ENCODE measurements at regions not wholly inside any gene's neighbourhood (a gene's known extent, or its start where the extent isn't known, plus 50 kb on each side); places are given as distances from the start of the nearest gene placed in this dataset.

- Mint-ChIP-seq H3K36me3 (no peaks in the 10 kb centered on the region), H3K27me3 (peaks cover 4% of the 10 kb centered on the region), H3K9me3 (peaks cover 3% of the 10 kb centered on the region), H3K4me3 (no peak overlapping the region), H3K4me1 (peaks cover 3% of the 10 kb centered on the region), H3K27ac (no peak overlapping the region)
- ATAC-seq (ENCODE audit: low read depth) (no peak), DNase-seq (ENCODE audit: low spot score in 2 of 2) (no peak)
Observed at GRCh38 chr9:88801214-88801796, 190.0 kb upstream of the S1PR3 start.

- H3K4me1 Mint-ChIP-seq, result peaks cover 3% of the 10 kb centered on the region
- no peaks in the 10 kb centered on the region for H3K36me3 Mint-ChIP-seq
- no peaks in the 10 kb centered on the region for H3K9me3 Mint-ChIP-seq
- H3K27ac Mint-ChIP-seq, result no peak overlapping the region
- no peak overlapping the region for H3K4me3 Mint-ChIP-seq
- peaks cover 4% of the 10 kb centered on the region for H3K27me3 Mint-ChIP-seq
- no peak for ATAC-seq (ENCODE audit: low read depth)
- no peak for DNase-seq (ENCODE audit: low spot score in 2 of 2)
Observed at GRCh38 chr9:88802533-88802932, 188.7 kb upstream of the S1PR3 start.

GRCh38 chr9:88803546-88804253 is 187.6 kb upstream of the S1PR3 start:
- Mint-ChIP-seq H3K27me3 (peaks cover 4% of the 10 kb centered on the region), H3K4me3 (no peak overlapping the region), H3K36me3 (no peaks in the 10 kb centered on the region), H3K27ac (no peak overlapping the region), H3K4me1 (peaks cover 3% of the 10 kb centered on the region), H3K9me3 (no peaks in the 10 kb centered on the region)
- no peak for DNase-seq (ENCODE audit: low spot score in 2 of 2)
- ATAC-seq (ENCODE audit: low read depth), result no peak

- Mint-ChIP-seq H3K4me1 (peaks cover 3% of the 10 kb centered on the region), H3K36me3 (no peaks in the 10 kb centered on the region), H3K4me3 (no peak overlapping the region), H3K27ac (no peak overlapping the region), H3K27me3 (peaks cover 4% of the 10 kb centered on the region), H3K9me3 (no peaks in the 10 kb centered on the region)
- ATAC-seq (ENCODE audit: low read depth), result no peak
- DNase-seq (ENCODE audit: low spot score in 2 of 2), result no peak
Observed at GRCh38 chr9:88804254-88804596, 187.0 kb upstream of the S1PR3 start.

- no peaks in the 10 kb centered on the region for H3K9me3 Mint-ChIP-seq
- peaks cover 4% of the 10 kb centered on the region for H3K27me3 Mint-ChIP-seq
- no peak for ATAC-seq (ENCODE audit: low read depth)
- no peak overlapping the region for H3K27ac Mint-ChIP-seq
- no peak overlapping the region for H3K4me3 Mint-ChIP-seq
- H3K36me3 Mint-ChIP-seq, result no peaks in the 10 kb centered on the region
- DNase-seq (ENCODE audit: low spot score in 2 of 2), result no peak
- peaks cover 3% of the 10 kb centered on the region for H3K4me1 Mint-ChIP-seq
Observed at GRCh38 chr9:88805217-88805943, 185.9 kb upstream of the S1PR3 start.

- no peak for DNase-seq (ENCODE audit: low spot score in 2 of 2)
- H3K9me3 Mint-ChIP-seq, result no peaks in the 10 kb centered on the region
- no peak overlapping the region for H3K27ac Mint-ChIP-seq
- peaks cover 2% of the 10 kb centered on the region for H3K27me3 Mint-ChIP-seq
- H3K36me3 Mint-ChIP-seq, result no peaks in the 10 kb centered on the region
- no peak overlapping the region for H3K4me3 Mint-ChIP-seq
- peaks cover 3% of the 10 kb centered on the region for H3K4me1 Mint-ChIP-seq
- ATAC-seq (ENCODE audit: low read depth), result no peak
Observed at GRCh38 chr9:88807426-88807825, 183.8 kb upstream of the S1PR3 start.

GRCh38 chr9:88808019-88808656 is 183.1 kb upstream of the S1PR3 start:
- ATAC-seq (ENCODE audit: low read depth) (no peak), DNase-seq (ENCODE audit: low spot score in 2 of 2) (no peak)
- Mint-ChIP-seq H3K4me1 (peaks cover 3% of the 10 kb centered on the region), H3K9me3 (no peaks in the 10 kb centered on the region), H3K36me3 (no peaks in the 10 kb centered on the region), H3K4me3 (no peak overlapping the region), H3K27ac (no peak overlapping the region), H3K27me3 (peaks cover 2% of the 10 kb centered on the region)

- H3K36me3 Mint-ChIP-seq, result no peaks in the 10 kb centered on the region
- ATAC-seq (ENCODE audit: low read depth), result no peak
- no peaks in the 10 kb centered on the region for H3K9me3 Mint-ChIP-seq
- no peak for DNase-seq (ENCODE audit: low spot score in 2 of 2)
- H3K27ac Mint-ChIP-seq, result no peak overlapping the region
- no peak overlapping the region for H3K4me3 Mint-ChIP-seq
- H3K4me1 Mint-ChIP-seq, result peaks cover 1% of the 10 kb centered on the region
- peaks cover 2% of the 10 kb centered on the region for H3K27me3 Mint-ChIP-seq
Observed at GRCh38 chr9:88808761-88809354, 182.4 kb upstream of the S1PR3 start.

- Mint-ChIP-seq H3K4me3 (no peak overlapping the region), H3K36me3 (no peaks in the 10 kb centered on the region), H3K27ac (no peak overlapping the region), H3K9me3 (no peaks in the 10 kb centered on the region), H3K4me1 (no peaks in the 10 kb centered on the region), H3K27me3 (peaks cover 2% of the 10 kb centered on the region)
- DNase-seq (ENCODE audit: low spot score in 2 of 2) (no peak), ATAC-seq (ENCODE audit: low read depth) (no peak)
Observed at GRCh38 chr9:88809355-88810161, 181.7 kb upstream of the S1PR3 start.

GRCh38 chr9:88810826-88811225 is 180.4 kb upstream of the S1PR3 start:
- Mint-ChIP-seq H3K27me3 (peaks cover 4% of the 10 kb centered on the region), H3K4me1 (no peaks in the 10 kb centered on the region), H3K36me3 (no peaks in the 10 kb centered on the region), H3K4me3 (no peak overlapping the region), H3K27ac (no peak overlapping the region), H3K9me3 (no peaks in the 10 kb centered on the region)
- DNase-seq (ENCODE audit: low spot score in 2 of 2) (no peak), ATAC-seq (ENCODE audit: low read depth) (no peak)

GRCh38 chr9:88811511-88811910 is 179.8 kb upstream of the S1PR3 start:
- no peak overlapping the region for H3K4me3 Mint-ChIP-seq
- H3K9me3 Mint-ChIP-seq, result no peaks in the 10 kb centered on the region
- H3K36me3 Mint-ChIP-seq, result no peaks in the 10 kb centered on the region
- peaks cover 4% of the 10 kb centered on the region for H3K27me3 Mint-ChIP-seq
- no peak overlapping the region for H3K27ac Mint-ChIP-seq
- H3K4me1 Mint-ChIP-seq, result no peaks in the 10 kb centered on the region
- ATAC-seq (ENCODE audit: low read depth) (no peak), DNase-seq (ENCODE audit: low spot score in 2 of 2) (no peak)

GRCh38 chr9:88812938-88813637 is 178.2 kb upstream of the S1PR3 start:
- H3K4me1 Mint-ChIP-seq, result no peaks in the 10 kb centered on the region
- no peaks in the 10 kb centered on the region for H3K36me3 Mint-ChIP-seq
- no peak for DNase-seq (ENCODE audit: low spot score in 2 of 2)
- no peak overlapping the region for H3K4me3 Mint-ChIP-seq
- H3K27me3 Mint-ChIP-seq, result peaks cover 4% of the 10 kb centered on the region
- no peak for ATAC-seq (ENCODE audit: low read depth)
- no peak overlapping the region for H3K27ac Mint-ChIP-seq
- no peaks in the 10 kb centered on the region for H3K9me3 Mint-ChIP-seq

- Mint-ChIP-seq H3K4me3 (no peak overlapping the region), H3K9me3 (no peaks in the 10 kb centered on the region), H3K4me1 (no peaks in the 10 kb centered on the region), H3K27me3 (peaks cover 4% of the 10 kb centered on the region), H3K36me3 (no peaks in the 10 kb centered on the region), H3K27ac (no peak overlapping the region)
- DNase-seq (ENCODE audit: low spot score in 2 of 2) (no peak), ATAC-seq (ENCODE audit: low read depth) (no peak)
Observed at GRCh38 chr9:88813638-88814209, 177.5 kb upstream of the S1PR3 start.
